ENCODE measurements at regions not wholly inside any gene's neighbourhood (a gene's known extent, or its start where the extent isn't known, plus 50 kb on each side); places are given as distances from the start of the nearest gene placed in this dataset.

GRCh38 chr14:56742391-56742878, 67.8 kb downstream of the OTX2 start:
- Histone ChIP-seq H3K27ac (ENCODE audit: insufficient read length, low read depth, low read length) (no peak overlapping the region), H3K79me1 (ENCODE audit: insufficient read depth, low read depth, low read length, poor library complexity, severe bottlenecking) (no peaks in the 10 kb centered on the region), H3K56ac (ENCODE audit: insufficient read length, low read depth, low read length) (no peak overlapping the region), H4K5ac (ENCODE audit: insufficient read length, low read depth, low read length) (no peak overlapping the region), H3T11ph (ENCODE audit: low read length) (no peak overlapping the region), H4K91ac (ENCODE audit: insufficient read length, low read depth, low read length) (no peak overlapping the region), H3K18ac (ENCODE audit: insufficient read length, low read depth, low read length) (no peak overlapping the region), H2AFZ (ENCODE audit: low read length) (no peak overlapping the region), H3K9me3 (ENCODE audit: control insufficient read depth, low read depth, low read length) (no peaks in the 10 kb centered on the region), H2AK5ac (ENCODE audit: insufficient read length, low read length) (no peak overlapping the region), H3K23me2 (ENCODE audit: insufficient read length, low read depth, low read length, poor library complexity, severe bottlenecking) (no peaks in the 10 kb centered on the region), H3K79me2 (ENCODE audit: insufficient read depth, low read length) (no peaks in the 10 kb centered on the region), H2BK12ac (ENCODE audit: insufficient read length, low read depth, low read length) (no peak overlapping the region), H2BK20ac (ENCODE audit: low read depth, low read length, poor library complexity, severe bottlenecking) (no peak overlapping the region), H2BK120ac (ENCODE audit: low read depth, low read length, poor library complexity, severe bottlenecking) (no peak overlapping the region), H3K14ac (ENCODE audit: insufficient read depth, low read length) (no peak overlapping the region), H3K4ac (ENCODE audit: low read depth, low read length) (no peak overlapping the region), H3K27me3 (ENCODE audit: insufficient read depth, low read length) (no peaks in the 10 kb centered on the region), H4K8ac (replicated peaks; ENCODE audit: insufficient read length, low read depth, low read length) (no peak overlapping the region), H2BK15ac (ENCODE audit: low read depth, low read length) (no peak overlapping the region), H3K4me1 (ENCODE audit: insufficient read depth, low read length) (peaks cover 3% of the 10 kb centered on the region; the same call in 1 of the 2 replicates), H3K4me2 (ENCODE audit: insufficient read depth, insufficient read length, low read length) (no peak overlapping the region), H3K9ac (ENCODE audit: extremely low read depth, insufficient read length, low read length) (no peak overlapping the region), H4K20me1 (ENCODE audit: control insufficient read depth, insufficient read depth, insufficient read length) (no peaks in the 10 kb centered on the region), H3K23ac (ENCODE audit: insufficient read length, low read depth, low read length) (no peak overlapping the region), H2BK5ac (ENCODE audit: insufficient read length, low read length) (no peak overlapping the region)
- no peak for TF ChIP-seq CTCF (conservative IDR thresholded peaks at IDR 0.05)
- Mint-ChIP-seq H3K27me3 (ENCODE audit: low read depth) (no peaks in the 10 kb centered on the region; the same call in 1 of the 2 replicates), H3K9me3 (no peaks in the 10 kb centered on the region), H3K36me3 (ENCODE audit: insufficient read depth in 1 of 3, low read depth in 3 of 3) (no peaks in the 10 kb centered on the region), H3K4me1 (peaks cover 15 to 18% of the 10 kb centered on the region in 2 experiments), H3K27ac (no peak overlapping the region; a peak in 1 of 7 replicates), H3K4me3 (no peak overlapping the region)
- no CpG with 5 or more reads among the region's 4 CpGs for WGBS (ENCODE audit: extremely low coverage, insufficient read length, low lambda C conversion rate)
- DNase-seq = no peak

Measured in H9 (cell line).